Activated CD8-positive, alpha-beta T cell treated with anti-CD3 and anti-CD28 coated beads for 36 hours (primary cell): ENCODE measurements at regions not wholly inside any gene's neighbourhood (a gene's known extent, or its start where the extent isn't known, plus 50 kb on each side); places are given as distances from the start of the nearest gene placed in this dataset.

Experiments used
- ATAC-seq: fragments of 200-7000 bp; cut with Tn5 transposase; one replicate; pipeline ENCODE4 v1.10.0; 2021; ENCODE audit warnings: mild to moderate bottlenecking, moderate library complexity
- CTCF ChIA-PET: fragments of 350-600 bp; sonication (Branson Sonifier 250); formaldehyde crosslinking; loops from one replicate; lab custom pipeline; 2021; ENCODE audit warnings: antibody characterized with exemption; lab: Charles Lee
- POLR2A ChIA-PET: fragments of 350-600 bp; sonication (Branson Sonifier 250); formaldehyde crosslinking; loops from one replicate; lab custom pipeline; 2021; ENCODE audit warnings: antibody characterized with exemption; lab: Charles Lee
- DNase-seq: peaks from one replicate; pipeline ENCODE4 v3.0.0-alpha.2; 2020
- H3K27ac Mint-ChIP-seq: one replicate; pipeline ENCODE4 v1.8.0; 2021; ENCODE audit warnings: mild to moderate bottlenecking, mixed read lengths
- H3K27me3 Mint-ChIP-seq: one replicate; pipeline ENCODE4 v1.8.0; 2021; ENCODE audit warnings: mixed read lengths
- H3K36me3 Mint-ChIP-seq: one replicate; pipeline ENCODE4 v1.8.0; 2021; ENCODE audit warnings: low read depth, mixed read lengths
- H3K4me1 Mint-ChIP-seq: one replicate; pipeline ENCODE4 v1.8.0; 2021; ENCODE audit warnings: low read depth, mixed read lengths
- H3K4me3 Mint-ChIP-seq: one replicate; pipeline ENCODE4 v1.8.0; 2021; ENCODE audit warnings: mild to moderate bottlenecking, moderate library complexity, mixed read lengths
- H3K9me3 Mint-ChIP-seq: one replicate; pipeline ENCODE4 v1.8.0; 2021; ENCODE audit warnings: mixed read lengths
- intact Hi-C: fragments of 100-400 bp; cut with micrococcal nuclease; formaldehyde crosslinking; loops from one replicate; pipeline ENCODE4 v1.10.0; 2022
- TF ChIP-seq, protein P1 (sequence below): fragments of 200-600 bp; IDR thresholded peaks from one replicate; pipeline ENCODE4 v1.8.0; 2022; ENCODE audit warnings: antibody characterized with exemption, mild to moderate bottlenecking

DNA sequence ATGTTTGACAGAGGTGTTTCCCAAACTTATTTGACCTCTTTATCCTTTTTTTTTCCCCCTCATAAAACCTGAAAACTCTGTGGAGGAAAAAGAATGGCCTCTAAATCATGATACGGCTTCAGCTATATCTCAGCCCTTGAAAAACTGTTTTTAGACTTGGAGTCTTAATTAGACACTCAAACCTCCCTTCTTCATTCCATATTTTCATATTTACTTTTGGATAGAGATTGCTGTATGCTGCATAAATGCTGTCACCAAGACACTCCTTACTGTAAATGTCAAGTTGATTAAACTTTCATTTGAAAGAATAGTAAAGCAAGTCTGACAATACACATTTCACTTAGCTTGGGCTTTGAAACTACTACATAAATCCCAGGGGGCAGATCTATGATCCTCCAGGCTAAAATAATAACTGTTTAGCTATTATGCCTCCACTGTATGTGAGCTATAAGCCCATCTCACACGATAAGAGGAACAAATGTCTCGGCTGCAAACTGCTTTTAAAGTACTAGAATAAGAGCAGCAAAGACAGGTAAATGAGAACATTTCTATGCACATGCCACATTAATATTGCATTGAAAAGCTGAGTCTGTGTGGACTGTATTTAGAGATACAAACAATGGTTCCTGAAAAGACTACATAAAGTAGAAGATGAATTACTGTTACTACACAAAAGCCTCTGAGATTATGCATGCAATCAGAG lies 141.3 kb upstream of the HMGN3 start:
- Mint-ChIP-seq H3K4me3 (no peak overlapping the region), H3K27me3 (peaks cover 2% of the 10 kb centered on the region), H3K9me3 (no peaks in the 10 kb centered on the region), H3K4me1 (no peaks in the 10 kb centered on the region), H3K36me3 (no peaks in the 10 kb centered on the region), H3K27ac (no peak overlapping the region)
- DNase-seq (no peak), ATAC-seq (no peak)
- intact Hi-C loops, result no loop called here
- CTCF ChIA-PET, result no interaction called here
- TF ChIP-seq, protein P1, sequence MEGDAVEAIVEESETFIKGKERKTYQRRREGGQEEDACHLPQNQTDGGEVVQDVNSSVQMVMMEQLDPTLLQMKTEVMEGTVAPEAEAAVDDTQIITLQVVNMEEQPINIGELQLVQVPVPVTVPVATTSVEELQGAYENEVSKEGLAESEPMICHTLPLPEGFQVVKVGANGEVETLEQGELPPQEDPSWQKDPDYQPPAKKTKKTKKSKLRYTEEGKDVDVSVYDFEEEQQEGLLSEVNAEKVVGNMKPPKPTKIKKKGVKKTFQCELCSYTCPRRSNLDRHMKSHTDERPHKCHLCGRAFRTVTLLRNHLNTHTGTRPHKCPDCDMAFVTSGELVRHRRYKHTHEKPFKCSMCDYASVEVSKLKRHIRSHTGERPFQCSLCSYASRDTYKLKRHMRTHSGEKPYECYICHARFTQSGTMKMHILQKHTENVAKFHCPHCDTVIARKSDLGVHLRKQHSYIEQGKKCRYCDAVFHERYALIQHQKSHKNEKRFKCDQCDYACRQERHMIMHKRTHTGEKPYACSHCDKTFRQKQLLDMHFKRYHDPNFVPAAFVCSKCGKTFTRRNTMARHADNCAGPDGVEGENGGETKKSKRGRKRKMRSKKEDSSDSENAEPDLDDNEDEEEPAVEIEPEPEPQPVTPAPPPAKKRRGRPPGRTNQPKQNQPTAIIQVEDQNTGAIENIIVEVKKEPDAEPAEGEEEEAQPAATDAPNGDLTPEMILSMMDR, result no peak
- POLR2A ChIA-PET, result no interaction called here

DNA sequence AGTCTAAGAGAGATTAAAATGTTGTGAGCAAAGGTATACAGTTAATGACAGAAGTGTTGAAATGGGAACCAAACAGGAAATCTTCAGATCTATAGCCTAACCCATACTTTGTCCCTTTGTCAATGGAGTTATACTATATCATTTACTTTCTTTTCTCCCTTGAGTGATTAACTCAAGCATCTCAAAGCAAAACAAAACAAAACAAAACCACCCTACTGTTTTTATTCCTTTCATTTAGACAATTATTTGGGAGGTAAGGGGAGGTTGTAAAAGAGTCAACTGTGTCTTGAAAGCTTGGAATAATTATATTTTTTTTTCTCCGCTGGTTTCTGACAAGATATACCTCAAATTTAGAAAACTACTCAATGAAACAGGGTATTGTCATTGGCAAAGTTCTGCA lies 139.8 kb upstream of the HMGN3 start:
- H3K4me3 Mint-ChIP-seq, result no peak overlapping the region
- no peaks in the 10 kb centered on the region for H3K9me3 Mint-ChIP-seq
- TF ChIP-seq, protein P1, result no peak
- peaks cover 2% of the 10 kb centered on the region for H3K27me3 Mint-ChIP-seq
- CTCF ChIA-PET, result no interaction called here
- intact Hi-C loops, result no loop called here
- H3K27ac Mint-ChIP-seq, result no peak overlapping the region
- POLR2A ChIA-PET, result no interaction called here
- DNase-seq (no peak), ATAC-seq (no peak)
- H3K36me3 Mint-ChIP-seq, result no peaks in the 10 kb centered on the region
- H3K4me1 Mint-ChIP-seq, result no peaks in the 10 kb centered on the region

DNA sequence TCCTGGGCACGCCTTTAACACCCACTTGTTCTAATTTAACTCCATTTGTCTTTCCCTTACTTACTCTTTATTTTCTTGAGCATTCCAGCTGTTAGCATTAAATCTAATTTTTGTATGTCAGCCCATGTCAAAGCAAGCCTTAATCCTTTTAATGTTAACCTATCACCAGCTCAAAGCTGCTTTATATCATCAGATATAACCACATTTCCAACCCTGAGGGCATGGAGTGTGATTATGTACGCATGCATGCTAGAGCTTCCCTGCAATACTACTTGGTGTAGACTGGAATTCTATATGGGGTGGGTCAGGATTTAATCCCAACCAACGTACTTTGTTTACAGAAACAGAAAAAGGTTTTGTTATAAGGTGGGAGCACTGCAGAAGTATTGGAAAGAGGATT lies 139.4 kb upstream of the HMGN3 start:
- no peaks in the 10 kb centered on the region for H3K4me1 Mint-ChIP-seq
- no peaks in the 10 kb centered on the region for H3K36me3 Mint-ChIP-seq
- intact Hi-C loops, result no loop called here
- H3K9me3 Mint-ChIP-seq, result peaks cover 2% of the 10 kb centered on the region
- POLR2A ChIA-PET, result no interaction called here
- H3K27ac Mint-ChIP-seq, result no peak overlapping the region
- TF ChIP-seq, protein P1, result no peak
- no peak overlapping the region for H3K4me3 Mint-ChIP-seq
- CTCF ChIA-PET, result no interaction called here
- peaks cover 2% of the 10 kb centered on the region for H3K27me3 Mint-ChIP-seq
- ATAC-seq, result no peak
- no peak for DNase-seq

DNA sequence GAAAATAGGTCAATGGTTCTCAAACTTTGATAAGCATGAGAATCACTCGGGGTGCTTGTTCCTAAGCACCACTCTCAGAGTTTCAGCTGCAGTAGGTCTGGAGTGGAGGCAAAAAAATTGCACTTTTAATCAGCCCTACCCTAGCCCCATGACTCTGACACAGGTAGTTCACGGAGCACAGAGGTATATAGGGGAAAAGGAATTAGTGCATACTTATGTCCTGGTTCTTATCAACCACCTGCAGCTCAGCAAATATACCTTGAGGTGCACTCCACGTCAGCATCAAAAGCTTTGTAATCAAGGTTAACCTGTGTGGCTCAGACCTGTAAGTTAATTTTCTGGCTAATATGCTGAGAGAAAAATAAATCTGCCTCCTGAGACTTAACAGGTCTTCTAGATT lies 138.8 kb upstream of the HMGN3 start:
- ChIA-PET POLR2A (no interaction called here), CTCF (no interaction called here)
- Mint-ChIP-seq H3K27ac (no peak overlapping the region), H3K4me3 (no peak overlapping the region), H3K9me3 (peaks cover 2% of the 10 kb centered on the region), H3K36me3 (no peaks in the 10 kb centered on the region), H3K27me3 (peaks cover 2% of the 10 kb centered on the region), H3K4me1 (no peaks in the 10 kb centered on the region)
- ATAC-seq, result no peak
- intact Hi-C loops, result no loop called here
- TF ChIP-seq, protein P1, result no peak
- DNase-seq, result no peak

DNA sequence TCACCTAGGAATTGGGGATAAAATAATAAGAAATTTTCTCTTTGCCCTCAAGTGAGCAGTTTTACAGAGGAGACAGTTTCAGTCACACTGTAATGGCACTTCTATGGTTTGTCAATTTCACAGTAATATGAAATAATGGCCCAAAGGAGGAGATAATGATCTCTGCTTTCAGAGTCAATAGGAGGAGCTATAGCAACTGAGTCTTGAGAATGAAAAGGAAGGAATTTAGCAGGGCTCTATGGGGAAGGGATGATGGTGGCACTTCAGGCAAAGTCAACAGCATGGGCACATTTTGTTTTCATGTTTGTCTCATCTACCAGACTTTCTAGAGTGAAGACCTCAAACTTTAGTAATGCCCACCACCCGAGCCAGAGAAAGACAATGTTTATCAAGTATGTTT lies 138.3 kb upstream of the HMGN3 start:
- TF ChIP-seq, protein P1, result no peak
- intact Hi-C loops, result no loop called here
- POLR2A ChIA-PET, result no interaction called here
- H3K36me3 Mint-ChIP-seq, result no peaks in the 10 kb centered on the region
- CTCF ChIA-PET, result no interaction called here
- H3K27ac Mint-ChIP-seq, result no peak overlapping the region
- no peaks in the 10 kb centered on the region for H3K4me1 Mint-ChIP-seq
- no peak overlapping the region for H3K4me3 Mint-ChIP-seq
- peaks cover 4% of the 10 kb centered on the region for H3K9me3 Mint-ChIP-seq
- ATAC-seq, result no peak
- peaks cover 2% of the 10 kb centered on the region for H3K27me3 Mint-ChIP-seq
- DNase-seq, result no peak
